ENCODE measurements at regions not wholly inside any gene's neighbourhood (a gene's known extent, or its start where the extent isn't known, plus 50 kb on each side); places are given as distances from the start of the nearest gene placed in this dataset.

GRCh38 chr9:81844131-81844567 is 84.1 kb upstream of the SPATA31D4 start:
- ATAC-seq (no peak), FAIRE-seq (no peak), DNase-seq (ENCODE audit: low read depth, low spot score) (no peak)
- Histone ChIP-seq H3K27me3 (replicated peaks in 1 of 2; ENCODE audit: control insufficient read depth in 2 of 2, insufficient read depth in 2 of 2, low read length in 1 of 2) (no peaks in the 10 kb centered on the region), H4K20me1 (ENCODE audit: control insufficient read depth, insufficient read depth) (no peaks in the 10 kb centered on the region), H3K4me1 (ENCODE audit: control insufficient read depth, insufficient read depth, low read length) (no peaks in the 10 kb centered on the region), H3K9ac (ENCODE audit: control insufficient read depth, insufficient read depth, low read length) (no peak overlapping the region), H2AFZ (ENCODE audit: control insufficient read depth, low read depth, low read length) (no peak overlapping the region), H3K27ac (ENCODE audit: control insufficient read depth, insufficient read depth) (no peak overlapping the region), H3K36me3 (ENCODE audit: control insufficient read depth in 2 of 2, insufficient read depth in 2 of 2, low read length in 1 of 2) (no peaks in the 10 kb centered on the region), H3K79me2 (ENCODE audit: control insufficient read depth, insufficient read depth, low read length) (no peaks in the 10 kb centered on the region), H3K9me3 (replicated peaks; ENCODE audit: control insufficient read depth, insufficient read depth, low read length) (no peaks in the 10 kb centered on the region), H3K4me3 (no peak overlapping the region), H3K4me2 (ENCODE audit: control insufficient read depth, insufficient read depth) (no peak overlapping the region)
- POLR2A ChIA-PET = no interaction called here
- WGBS (ENCODE audit: insufficient coverage, insufficient replicate concordance, low lambda C conversion rate, missing lambda C conversion rate) = 80% methylated on average over 2 of the region's 2 CpGs
- no TSS peak for BruUV-seq (replicated peaks)
- TF ChIP-seq ZBTB33 (IDR thresholded peaks at IDR 0.05) = no peak
- no peak for TF ChIP-seq HCFC1 (IDR thresholded peaks at IDR 0.05; ENCODE audit: low read length)
- no peak for TF ChIP-seq ZBTB11 (CRISPR knock-in tag; IDR thresholded peaks at IDR 0.05)
- TF ChIP-seq MEF2A (IDR thresholded peaks at IDR 0.05; ENCODE audit: insufficient read depth, low read depth, low read length) = no peak
- TF ChIP-seq E2F8 (IDR thresholded peaks at IDR 0.05; ENCODE audit: low read depth, partially characterized antibody) = no peak
- intact Hi-C loops (cut with micrococcal nuclease; ENCODE audit: unreplicated experiment) (no loop called here), in situ Hi-C loops (cut with MboI) (no loop called here)
- SMC1A ChIA-PET (ENCODE audit: uncharacterized antibody, unreplicated experiment) = no interaction called here
- RAD21 ChIA-PET (ENCODE audit: unreplicated experiment) = no interaction called here
- CTCF ChIA-PET = no interaction called here
